Effector CD8-positive, alpha-beta T cell (primary cell): ENCODE measurements at regions not wholly inside any gene's neighbourhood (a gene's known extent, or its start where the extent isn't known, plus 50 kb on each side); places are given as distances from the start of the nearest gene placed in this dataset.

Source experiments
- DNase-seq: peaks from one replicate; lab custom pipeline; 2025; lab: John Stamatoyannopoulos, UW

GRCh38 chr2:105570757-105571156, 171.9 kb upstream of the FHL2 start:
- DNase-seq = no peak

- no peak for DNase-seq
Observed at GRCh38 chr2:105570326-105570725, 171.5 kb upstream of the FHL2 start.

- DNase-seq = no peak
Observed at GRCh38 chr2:105569606-105570005, 170.8 kb upstream of the FHL2 start.

GRCh38 chr2:105567996-105568494, 169.2 kb upstream of the FHL2 start:
- no peak for DNase-seq

GRCh38 chr2:105563000-105563719, 164.3 kb upstream of the FHL2 start:
- no peak for DNase-seq

GRCh38 chr2:105561401-105561800, 162.6 kb upstream of the FHL2 start:
- no peak for DNase-seq

- no peak for DNase-seq
Observed at GRCh38 chr2:105560157-105560556, 161.3 kb upstream of the FHL2 start.

GRCh38 chr2:105557021-105557920, 158.4 kb upstream of the FHL2 start:
- no peak for DNase-seq

- no peak for DNase-seq
Observed at GRCh38 chr2:105556366-105556765, 157.5 kb upstream of the FHL2 start.

GRCh38 chr2:105554235-105554634, 155.4 kb upstream of the FHL2 start:
- no peak for DNase-seq

- DNase-seq = no peak
Observed at GRCh38 chr2:105553538-105554196, 154.8 kb upstream of the FHL2 start.

GRCh38 chr2:105546628-105546974, 147.8 kb upstream of the FHL2 start:
- no peak for DNase-seq

- DNase-seq = peak; percentile 52
Observed at GRCh38 chr2:105545730-105546627, 147.1 kb upstream of the FHL2 start.

GRCh38 chr2:105544591-105545377, 145.9 kb upstream of the FHL2 start:
- no peak for DNase-seq

GRCh38 chr2:105541189-105542050, 142.6 kb upstream of the FHL2 start:
- no peak for DNase-seq

GRCh38 chr2:105540642-105541041, 141.8 kb upstream of the FHL2 start:
- no peak for DNase-seq

GRCh38 chr2:105539331-105539730, 140.5 kb upstream of the FHL2 start:
- DNase-seq = no peak

GRCh38 chr2:105538840-105539239, 140.0 kb upstream of the FHL2 start:
- no peak for DNase-seq

- no peak for DNase-seq
Observed at GRCh38 chr2:105537920-105538319, 139.1 kb upstream of the FHL2 start.

- DNase-seq = no peak
Observed at GRCh38 chr2:105537466-105537865, 138.6 kb upstream of the FHL2 start.
